GM18868 (cell line): ENCODE measurements at regions not wholly inside any gene's neighbourhood (a gene's known extent, or its start where the extent isn't known, plus 50 kb on each side); places are given as distances from the start of the nearest gene placed in this dataset.

ENCODE experiments used
- ATAC-seq: cut with Tn5 transposase; IDR thresholded peaks from one replicate; pipeline ENCODE4 v1.9.1; 2021; ENCODE audit warnings: mild to moderate bottlenecking, moderate library complexity; ENCODE audit not compliant: unreplicated experiment

- ATAC-seq, result no peak
Measured at GRCh38 chr20:16944745-16945144, 196.6 kb downstream of the OTOR start.

GRCh38 chr20:16945619-16946018 is 197.5 kb downstream of the OTOR start:
- ATAC-seq, result no peak

- no peak for ATAC-seq
Measured at GRCh38 chr20:16946097-16946496, 197.9 kb downstream of the OTOR start.

- ATAC-seq, result no peak
Measured at GRCh38 chr20:16947479-16947878, 199.3 kb downstream of the OTOR start.

- no peak for ATAC-seq
Measured at GRCh38 chr20:16951876-16952275, 203.7 kb downstream of the OTOR start.

GRCh38 chr20:16952965-16953364 is 204.8 kb downstream of the OTOR start:
- no peak for ATAC-seq

- no peak for ATAC-seq
Measured at GRCh38 chr20:16953858-16954257, 205.7 kb downstream of the OTOR start.

GRCh38 chr20:16955462-16955861 is 207.3 kb downstream of the OTOR start:
- ATAC-seq, result no peak

GRCh38 chr20:16955971-16956370 is 207.8 kb downstream of the OTOR start:
- ATAC-seq, result no peak

GRCh38 chr20:16965401-16965800 is 217.2 kb downstream of the OTOR start:
- ATAC-seq, result no peak

- no peak for ATAC-seq
Measured at GRCh38 chr20:16966276-16966880, 218.2 kb downstream of the OTOR start.

- ATAC-seq, result no peak
Measured at GRCh38 chr20:16968099-16968498, 219.9 kb downstream of the OTOR start.

GRCh38 chr20:16970776-16971175 is 222.6 kb downstream of the OTOR start:
- ATAC-seq, result no peak

- ATAC-seq, result no peak
Measured at GRCh38 chr20:16974080-16974854, 226.1 kb downstream of the OTOR start.

- no peak for ATAC-seq
Measured at GRCh38 chr20:16974855-16975162, 226.7 kb downstream of the OTOR start.

- no peak for ATAC-seq
Measured at GRCh38 chr20:16975682-16976081, 227.5 kb downstream of the OTOR start.

- ATAC-seq, result no peak
Measured at GRCh38 chr20:16978497-16978896, 230.3 kb downstream of the OTOR start.

- no peak for ATAC-seq
Measured at GRCh38 chr20:16982091-16982726, 234.1 kb downstream of the OTOR start.

GRCh38 chr20:16984481-16984880 is 236.3 kb downstream of the OTOR start:
- ATAC-seq, result no peak

- ATAC-seq, result no peak
Measured at GRCh38 chr20:17003170-17003870, 223.5 kb upstream of the PCSK2 start.

- no peak for ATAC-seq
Measured at GRCh38 chr20:17010181-17010580, 216.7 kb upstream of the PCSK2 start.
